Esophagus muscularis mucosa (tissue), 3 donors: ENCODE measurements at regions not wholly inside any gene's neighbourhood (a gene's known extent, or its start where the extent isn't known, plus 50 kb on each side); places are given as distances from the start of the nearest gene placed in this dataset.

Experiments used
- CTCF ChIP-seq, 3 experiments: fragments of 200-600 bp in 2 of 3; fragments of 450-650 bp in 1 of 3; sonication (generic) in 2 of 3; IDR thresholded peaks; one replicate each; pipeline ENCODE4 v1.5.1; 2017 to 2019; ENCODE audit warnings: antibody characterized with exemption in 3 of 3, mild to moderate bottlenecking in 2 of 3, moderate library complexity in 1 of 3
- POLR2A ChIP-seq: fragments of 450-650 bp; IDR thresholded peaks from one replicate; pipeline ENCODE4 v1.6.1; 2017; ENCODE audit warnings: antibody characterized with exemption, moderate library complexity, mild to moderate bottlenecking, low read depth

GRCh38 chr4:96652821-96653220 lies 812.9 kb downstream of the PDHA2 start:
- TF ChIP-seq CTCF (IDR thresholded peaks at IDR 0.05): no peak
- no peak for TF ChIP-seq POLR2A
